Renal pelvis (tissue), 1 donor: ENCODE measurements at regions not wholly inside any gene's neighbourhood (a gene's known extent, or its start where the extent isn't known, plus 50 kb on each side); places are given as distances from the start of the nearest gene placed in this dataset.

Experiments
- DNase-seq: peaks from one replicate; pipeline ENCODE4 v3.0.0-alpha.2; 2013

GRCh38 chr1:222104694-222105392 lies 363.0 kb upstream of the DUSP10 start:
- peak; percentile 84 for DNase-seq

- no peak for DNase-seq
Measured at GRCh38 chr1:222104097-222104496, 362.2 kb upstream of the DUSP10 start.

- DNase-seq = no peak
Measured at GRCh38 chr1:222099746-222100145, 357.9 kb upstream of the DUSP10 start.

DNA sequence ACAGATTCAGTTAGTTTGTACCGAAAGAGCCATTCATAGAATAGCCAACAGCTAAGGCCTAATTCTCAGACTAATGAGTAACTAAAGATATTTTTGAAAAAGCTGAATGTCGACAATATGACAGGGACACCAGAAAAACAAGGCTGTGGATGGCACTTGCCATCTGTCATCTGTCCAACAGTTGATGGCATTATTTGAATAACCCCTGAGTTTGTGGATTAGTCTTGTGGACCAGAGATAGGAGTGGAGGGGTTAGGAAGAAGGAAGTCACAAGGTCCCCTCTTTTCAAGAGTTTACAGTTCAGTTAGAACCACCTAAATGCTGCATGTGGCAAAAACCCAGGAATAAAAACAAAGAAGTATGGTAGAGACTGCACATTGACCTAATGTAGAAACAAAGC lies 356.5 kb upstream of the DUSP10 start:
- no peak for DNase-seq

DNA sequence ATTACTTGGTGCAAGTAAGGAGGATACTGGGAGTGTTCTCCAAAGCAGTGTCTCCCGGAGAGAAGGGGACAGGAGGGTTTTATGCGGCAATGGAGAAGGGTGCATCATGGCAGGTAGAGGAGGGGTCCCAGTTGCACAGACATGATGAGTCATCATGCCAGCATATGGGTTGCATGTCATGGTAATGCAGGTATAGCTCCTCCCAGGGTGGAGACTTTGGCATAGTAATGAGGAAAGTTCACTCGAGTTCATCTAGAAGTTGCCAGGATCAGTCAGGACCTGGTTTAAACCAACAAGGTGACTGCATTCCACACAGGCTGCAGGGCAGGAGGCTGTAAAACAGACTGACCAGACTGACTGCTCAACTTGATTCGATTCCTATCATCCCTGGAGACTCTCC lies 355.7 kb upstream of the DUSP10 start:
- DNase-seq = no peak

DNA sequence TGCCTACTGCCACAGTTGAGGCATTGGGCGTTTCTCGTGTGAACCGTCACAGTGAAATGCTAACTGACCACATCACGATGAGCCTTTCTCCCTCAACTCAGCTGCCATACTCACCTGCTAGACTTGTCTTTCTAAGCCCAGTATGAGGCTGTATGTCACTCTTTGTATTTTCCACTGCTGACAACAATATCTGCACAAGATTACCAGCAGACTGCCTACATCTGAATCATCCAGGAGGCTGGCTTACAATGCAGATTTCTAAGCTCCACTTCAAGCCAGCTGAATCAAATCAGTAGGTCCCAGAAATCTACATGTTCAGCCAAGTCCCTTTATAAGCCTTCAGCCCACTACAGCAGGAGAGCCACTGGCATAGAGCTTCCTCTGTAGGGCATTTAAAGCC lies 355.0 kb upstream of the DUSP10 start:
- no peak for DNase-seq

- no peak for DNase-seq
Measured at GRCh38 chr1:222096476-222096772, 354.5 kb upstream of the DUSP10 start.

DNA sequence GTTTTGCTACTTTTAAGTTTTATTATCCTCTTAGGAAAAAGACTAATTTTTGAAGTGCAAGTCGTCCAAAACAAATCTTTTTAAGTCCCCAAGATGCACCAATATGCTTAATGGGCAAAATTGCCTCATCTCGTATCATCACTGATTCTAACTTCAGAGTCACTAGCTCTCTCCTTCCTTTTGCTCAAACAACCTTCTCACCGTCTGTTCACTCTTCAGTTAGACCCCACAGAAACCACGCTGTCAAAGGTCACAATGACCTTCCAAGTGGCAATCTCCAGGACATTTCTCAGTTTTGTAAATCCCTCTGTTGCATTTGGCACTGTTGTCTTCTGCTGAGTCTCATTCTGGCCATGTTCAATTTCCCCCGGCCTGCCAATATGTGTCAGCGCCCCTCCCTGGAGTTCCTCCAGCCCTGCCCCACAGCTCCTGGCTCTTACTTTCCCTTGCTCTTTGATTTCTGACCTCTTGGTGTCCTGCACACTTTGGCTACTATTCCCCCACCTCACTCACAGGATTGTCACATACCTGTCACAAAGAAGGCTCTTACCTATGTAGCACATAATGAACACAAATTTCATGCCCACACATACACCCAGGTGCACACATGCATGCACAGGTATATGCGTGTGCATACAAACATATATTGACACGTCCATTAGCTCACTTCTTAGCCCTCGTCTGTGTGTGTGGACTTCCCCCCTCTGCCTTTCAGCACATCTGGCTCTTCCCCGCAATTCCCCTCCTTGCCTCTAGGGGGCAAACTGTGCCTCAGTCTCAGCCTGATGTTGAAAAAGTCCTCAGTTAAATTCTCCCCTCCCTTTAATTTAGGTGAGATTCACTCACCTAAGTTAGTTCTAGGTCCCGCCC lies 354.0 kb upstream of the DUSP10 start:
- DNase-seq = no peak

DNA sequence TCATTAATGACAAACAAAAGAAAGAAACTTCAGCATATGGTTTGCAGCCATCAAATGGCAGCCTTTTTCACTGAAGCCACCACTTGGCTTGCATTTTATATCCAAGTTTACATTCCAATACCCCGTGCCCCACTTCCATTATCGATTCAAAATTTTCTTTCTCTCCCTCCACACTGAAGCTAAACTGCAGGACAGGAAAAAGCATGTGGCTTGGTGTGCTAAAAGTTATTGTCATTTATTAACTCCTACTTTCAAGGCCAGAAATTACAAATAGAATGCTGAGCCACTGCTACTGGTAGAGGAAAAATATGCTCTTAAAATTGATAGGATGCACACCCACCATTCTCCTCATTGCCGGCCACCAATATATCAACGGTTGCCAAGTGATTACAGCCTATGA lies 351.6 kb upstream of the DUSP10 start:
- no peak for DNase-seq

DNA sequence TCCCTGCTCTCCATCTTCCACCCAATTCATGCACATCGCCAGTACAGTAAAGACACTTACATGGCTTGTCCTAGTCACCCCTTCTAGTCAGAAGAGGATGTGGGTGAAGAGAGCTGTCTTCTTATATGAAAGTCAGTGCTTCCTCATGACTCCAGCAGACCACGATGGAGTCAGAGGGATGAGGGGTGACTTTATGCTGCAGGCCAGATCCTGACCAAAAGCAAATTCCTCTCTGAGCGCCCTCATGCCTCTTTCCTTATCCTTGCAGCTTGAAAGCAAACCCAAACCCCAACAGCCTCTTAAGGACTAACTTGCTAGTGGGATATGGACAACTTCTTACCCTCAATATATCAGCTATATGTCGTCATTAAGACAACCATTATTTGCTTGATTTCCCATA lies 348.2 kb upstream of the DUSP10 start:
- no peak for DNase-seq

- DNase-seq = no peak
Measured at GRCh38 chr1:222087221-222087920, 345.5 kb upstream of the DUSP10 start.

GRCh38 chr1:222084996-222085395 lies 343.1 kb upstream of the DUSP10 start:
- DNase-seq = no peak

DNA sequence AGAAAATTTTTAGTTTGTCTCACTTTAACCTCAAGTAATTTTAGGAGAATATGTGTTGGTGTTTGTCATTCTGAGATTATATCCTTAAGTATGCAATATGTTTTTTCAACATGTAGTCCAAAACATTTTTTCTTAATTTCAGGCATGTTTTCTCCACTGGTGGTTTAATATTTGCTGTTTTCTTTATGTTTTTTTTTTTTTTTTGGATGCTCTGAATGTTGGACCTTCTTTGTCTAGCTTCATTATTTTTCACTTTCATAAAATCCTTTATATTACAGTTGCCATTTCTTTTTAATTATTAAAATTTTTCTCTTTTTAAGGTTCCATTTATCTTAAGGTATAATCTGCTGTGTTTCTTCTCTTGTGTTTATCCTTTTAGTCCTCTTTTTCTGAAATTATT lies 342.2 kb upstream of the DUSP10 start:
- DNase-seq = no peak

DNA sequence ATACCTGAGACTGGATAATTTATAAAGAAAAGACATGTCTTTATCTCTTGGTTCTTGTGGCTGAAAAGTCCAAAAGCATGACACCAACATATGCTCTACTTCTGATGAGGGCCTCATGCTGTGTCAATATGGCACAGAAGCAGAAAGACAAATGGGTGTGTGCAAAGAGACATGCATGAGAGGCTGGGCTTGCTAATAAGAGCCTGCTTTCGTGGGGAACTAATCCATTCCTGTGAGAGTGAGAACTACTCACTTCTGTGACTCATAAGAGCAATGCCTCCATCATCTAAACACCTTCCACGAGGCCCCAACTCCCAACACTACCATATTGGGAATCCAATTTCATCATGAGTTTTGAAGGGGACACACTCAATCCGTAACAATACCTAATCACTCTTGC lies 340.0 kb upstream of the DUSP10 start:
- DNase-seq = no peak

DNA sequence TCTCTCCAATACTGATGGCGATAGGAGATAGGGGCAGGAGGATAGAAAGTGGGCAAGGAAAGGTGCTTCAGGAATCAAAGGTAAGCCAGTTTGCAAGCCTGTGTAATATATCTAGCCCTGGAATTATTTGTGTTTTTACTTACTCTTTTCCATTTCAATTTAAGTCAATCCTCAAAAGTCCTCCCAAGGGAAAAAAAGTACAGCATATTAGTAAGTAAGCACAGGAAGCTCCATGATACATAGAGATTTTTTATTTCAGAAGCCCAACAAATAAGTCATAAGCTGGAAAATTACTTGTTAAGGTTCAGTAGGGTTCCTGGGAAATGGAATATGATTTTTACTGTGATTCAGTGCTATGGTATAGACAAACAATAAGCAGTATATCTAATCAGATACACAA lies 337.7 kb upstream of the DUSP10 start:
- no peak for DNase-seq

GRCh38 chr1:222077206-222077605 lies 335.3 kb upstream of the DUSP10 start:
- DNase-seq = no peak

DNA sequence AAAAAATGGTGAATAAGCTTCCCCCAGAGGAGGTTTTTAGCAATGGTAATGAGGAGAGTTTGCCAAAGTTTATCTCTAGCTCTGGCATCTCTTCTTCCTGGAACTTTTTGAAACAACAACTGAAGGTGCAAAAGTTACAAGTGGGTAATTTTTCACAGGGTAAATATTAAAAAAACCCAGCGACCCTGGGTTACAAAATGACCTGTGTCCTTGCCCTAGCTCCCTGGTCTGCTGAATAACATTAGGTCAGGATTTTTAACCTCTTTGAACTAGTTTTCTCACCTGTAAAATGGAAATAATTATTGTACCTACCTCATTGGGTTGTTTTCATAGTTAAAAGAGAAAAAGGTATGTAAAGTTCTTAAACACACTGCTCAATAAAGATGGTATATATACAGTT lies 332.4 kb upstream of the DUSP10 start:
- no peak for DNase-seq

DNA sequence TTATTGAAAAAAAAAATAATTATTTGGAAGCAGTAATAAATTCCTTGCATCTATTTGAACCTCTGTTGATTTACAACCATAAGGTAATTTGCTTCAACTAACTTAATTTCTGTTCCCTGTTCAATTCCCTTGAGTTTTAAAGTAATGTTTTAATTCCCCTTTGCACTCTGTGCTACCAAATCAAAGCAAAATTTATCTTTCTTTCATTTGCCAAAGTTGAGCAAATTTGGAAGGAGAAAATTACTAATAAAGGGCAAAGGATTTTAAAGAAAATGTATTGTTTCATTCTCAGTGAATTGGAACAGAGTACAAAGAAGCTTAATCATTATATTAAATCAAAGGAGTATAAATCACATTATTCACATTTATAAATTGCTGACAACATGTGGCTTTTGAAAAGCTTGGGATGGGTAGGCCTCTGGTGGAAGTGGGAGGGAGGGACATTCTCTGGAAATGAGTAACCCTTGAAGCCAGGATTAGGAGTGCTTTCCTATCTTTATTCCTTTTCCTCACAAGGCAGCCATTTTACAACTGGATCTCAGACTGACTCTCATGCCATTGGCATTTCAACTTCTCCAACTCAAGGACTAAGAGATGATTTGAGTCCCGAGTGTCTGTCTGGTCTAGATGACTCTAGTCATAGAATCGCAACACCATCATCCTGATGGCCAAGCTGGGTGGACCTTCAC lies 331.6 kb upstream of the DUSP10 start:
- no peak for DNase-seq

DNA sequence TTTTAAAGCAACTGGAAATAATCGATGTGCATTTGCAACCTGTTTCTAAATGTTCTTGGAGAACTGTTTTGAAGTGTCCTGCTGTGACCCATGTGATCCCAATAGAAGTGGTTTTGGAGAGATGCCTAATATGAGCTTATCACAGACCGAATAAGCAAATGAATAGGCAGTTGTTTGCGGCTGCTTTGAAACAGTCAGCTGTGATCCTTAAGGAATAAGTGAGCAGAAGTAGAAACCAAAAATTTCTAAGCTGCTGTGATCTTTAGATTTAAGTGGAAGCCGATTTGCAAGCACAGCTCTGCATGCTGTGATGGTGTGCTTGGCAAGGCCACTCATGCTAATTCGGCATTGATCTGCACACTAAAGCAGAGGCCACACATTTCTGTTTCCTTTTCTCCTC lies 329.5 kb upstream of the DUSP10 start:
- DNase-seq = no peak

GRCh38 chr1:222068937-222069336 lies 327.0 kb upstream of the DUSP10 start:
- no peak for DNase-seq

DNA sequence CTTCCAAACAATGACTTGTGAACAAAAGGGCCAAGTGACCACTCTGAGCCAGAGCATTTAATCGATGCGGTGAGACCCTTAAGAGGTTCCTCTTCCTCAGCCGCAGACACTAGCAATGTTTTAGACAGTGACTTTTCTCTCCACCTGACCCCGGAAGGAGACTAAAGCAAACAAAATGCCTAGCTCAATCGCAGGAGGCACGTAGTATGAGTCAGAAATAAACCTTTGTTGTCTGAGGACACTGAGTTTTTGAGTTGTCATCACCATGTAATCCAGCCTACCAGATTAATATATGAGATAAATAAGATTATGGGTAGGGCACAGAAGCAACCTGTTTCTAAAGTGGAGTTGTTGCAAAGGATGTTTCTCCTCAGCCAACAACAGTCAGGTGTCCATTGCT lies 326.2 kb upstream of the DUSP10 start:
- no peak for DNase-seq

GRCh38 chr1:222066539-222066938 lies 324.6 kb upstream of the DUSP10 start:
- DNase-seq = no peak

GRCh38 chr1:222065234-222065633 lies 323.3 kb upstream of the DUSP10 start:
- no peak for DNase-seq
